ENCODE measurements at regions not wholly inside any gene's neighbourhood (a gene's known extent, or its start where the extent isn't known, plus 50 kb on each side); places are given as distances from the start of the nearest gene placed in this dataset.

DNA sequence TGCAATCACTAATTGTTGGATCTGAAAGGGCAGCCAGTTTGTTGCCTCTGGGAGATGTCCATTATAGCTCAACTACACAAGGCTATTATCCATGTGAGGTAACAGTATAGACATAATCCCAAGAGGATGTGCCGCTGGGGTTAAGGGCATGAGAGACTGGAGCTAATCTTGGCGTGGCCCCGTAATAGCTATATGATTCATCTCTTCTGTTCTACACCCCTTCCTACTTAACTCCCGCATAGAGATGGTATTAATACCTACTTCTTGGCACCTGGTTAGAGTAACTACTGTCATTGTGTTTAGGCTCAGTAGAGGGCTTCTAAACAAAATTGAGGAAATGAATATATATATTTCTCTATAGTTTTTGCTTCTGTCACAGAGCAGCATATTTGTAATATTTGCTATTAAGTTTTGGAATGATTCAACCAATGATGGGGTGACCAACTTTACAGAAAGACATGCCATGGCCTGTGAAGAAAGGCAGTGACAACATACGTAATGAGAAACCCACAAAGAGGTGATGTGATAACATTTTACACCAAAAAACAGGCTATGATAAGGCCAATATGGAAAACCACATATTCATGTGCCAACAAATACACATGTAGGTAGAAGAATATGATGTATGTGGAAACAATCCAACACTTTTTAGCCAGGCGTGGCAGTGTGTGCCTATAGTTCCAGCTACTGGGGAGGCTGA, 76.8 kb upstream of the DPH6 start:
- TF ChIP-seq, protein P1, sequence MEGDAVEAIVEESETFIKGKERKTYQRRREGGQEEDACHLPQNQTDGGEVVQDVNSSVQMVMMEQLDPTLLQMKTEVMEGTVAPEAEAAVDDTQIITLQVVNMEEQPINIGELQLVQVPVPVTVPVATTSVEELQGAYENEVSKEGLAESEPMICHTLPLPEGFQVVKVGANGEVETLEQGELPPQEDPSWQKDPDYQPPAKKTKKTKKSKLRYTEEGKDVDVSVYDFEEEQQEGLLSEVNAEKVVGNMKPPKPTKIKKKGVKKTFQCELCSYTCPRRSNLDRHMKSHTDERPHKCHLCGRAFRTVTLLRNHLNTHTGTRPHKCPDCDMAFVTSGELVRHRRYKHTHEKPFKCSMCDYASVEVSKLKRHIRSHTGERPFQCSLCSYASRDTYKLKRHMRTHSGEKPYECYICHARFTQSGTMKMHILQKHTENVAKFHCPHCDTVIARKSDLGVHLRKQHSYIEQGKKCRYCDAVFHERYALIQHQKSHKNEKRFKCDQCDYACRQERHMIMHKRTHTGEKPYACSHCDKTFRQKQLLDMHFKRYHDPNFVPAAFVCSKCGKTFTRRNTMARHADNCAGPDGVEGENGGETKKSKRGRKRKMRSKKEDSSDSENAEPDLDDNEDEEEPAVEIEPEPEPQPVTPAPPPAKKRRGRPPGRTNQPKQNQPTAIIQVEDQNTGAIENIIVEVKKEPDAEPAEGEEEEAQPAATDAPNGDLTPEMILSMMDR (IDR thresholded peaks at IDR 0.05) = no peak
- TF ChIP-seq POLR2A (IDR thresholded peaks at IDR 0.05) = no peak
- no peak for TF ChIP-seq POLR2AphosphoS5 (IDR thresholded peaks at IDR 0.05)

Data from prostate gland (tissue), 2 donors.